OCI-LY7 (cell line): ENCODE measurements at regions not wholly inside any gene's neighbourhood (a gene's known extent, or its start where the extent isn't known, plus 50 kb on each side); places are given as distances from the start of the nearest gene placed in this dataset.

ENCODE experiments used
- BruUV-seq: library from RNA; stranded (reverse); fragments of 400-500 nt; replicated peaks from 2 replicates; lab custom pipeline; 2021; lab: Mats Ljungman, UMichigan
- CTCF ChIA-PET: fragments of 300-600 bp; sonication (Branson Sonifier 250); formaldehyde crosslinking; loops from one replicate; lab custom pipeline; 2022; ENCODE audit warnings: antibody characterized with exemption; ENCODE audit not compliant: unreplicated experiment; lab: Charles Lee
- POLR2A ChIA-PET: fragments of 300-600 bp; sonication (Branson Sonifier 250); formaldehyde crosslinking; loops from one replicate; lab custom pipeline; 2022; ENCODE audit warnings: antibody characterized with exemption; lab: Charles Lee
- DNase-seq: peaks from one replicate; pipeline ENCODE4 v3.0.0-alpha.2; 2015; ENCODE audit warnings: low spot score
- H2AFZ ChIP-seq: fragments of 200-600 bp; sonication (generic), shearing (Covaris generic); 2 replicates; pipeline ENCODE4 v1.6.1; 2014; ENCODE audit warnings: mild to moderate bottlenecking, antibody characterized with exemption, low read length, moderate library complexity
- H3K27ac ChIP-seq: fragments of 200-600 bp; sonication (generic); 2 replicates; pipeline ENCODE4 v1.5.1; 2014; ENCODE audit warnings: mixed run types, low read depth, mild to moderate bottlenecking, moderate library complexity, low read length, inconsistent platforms; ENCODE audit not compliant: poor library complexity, severe bottlenecking
- H3K36me3 ChIP-seq: fragments of 200-600 bp; sonication (generic); 2 replicates; pipeline ENCODE4 v1.6.1; 2014; ENCODE audit warnings: mild to moderate bottlenecking, antibody characterized with exemption, low read length, moderate library complexity, mixed read lengths; ENCODE audit not compliant: insufficient read depth
- H3K4me1 ChIP-seq: fragments of 200-600 bp; sonication (generic); 2 replicates; pipeline ENCODE4 v1.5.1; 2014; ENCODE audit warnings: mild to moderate bottlenecking, low read length; ENCODE audit not compliant: insufficient read depth, poor library complexity, severe bottlenecking
- H3K4me2 ChIP-seq: fragments of 200-600 bp; sonication (generic); 2 replicates; pipeline ENCODE4 v1.6.1; 2014; ENCODE audit warnings: mild to moderate bottlenecking, low read length
- H3K4me3 ChIP-seq: fragments of 200-600 bp; sonication (generic); 2 replicates; pipeline ENCODE4 v1.5.1; 2014; ENCODE audit warnings: mild to moderate bottlenecking, low read depth, low read length; ENCODE audit not compliant: poor library complexity, severe bottlenecking
- H3K79me2 ChIP-seq: fragments of 200-600 bp; sonication (generic); 2 replicates; pipeline ENCODE4 v1.6.1; 2016; ENCODE audit warnings: low read depth, mild to moderate bottlenecking, low read length, moderate library complexity, mixed read lengths; ENCODE audit not compliant: insufficient read depth
- H3K9me2 ChIP-seq: fragments of 200-600 bp; sonication (generic); 2 replicates; pipeline ENCODE4 v1.6.1; 2016; ENCODE audit warnings: mild to moderate bottlenecking, low read length, mixed read lengths; ENCODE audit not compliant: insufficient read depth
- H3K9me3 ChIP-seq: fragments of 200-600 bp; sonication (generic); 2 replicates; pipeline ENCODE4 v1.6.1; 2014; ENCODE audit warnings: mild to moderate bottlenecking, mixed run types, low read length, mixed read lengths
- H4K20me1 ChIP-seq: fragments of 200-600 bp; sonication (generic); 2 replicates; pipeline ENCODE4 v1.6.1; 2014; ENCODE audit warnings: mild to moderate bottlenecking, antibody characterized with exemption, low read length, moderate library complexity, mixed read lengths; ENCODE audit not compliant: insufficient read depth
- EZH2phosphoT487 ChIP-seq: fragments of 200-600 bp; sonication (generic); IDR thresholded peaks from 2 replicates; pipeline ENCODE4 v1.6.1; 2018; ENCODE audit warnings: low read depth, borderline replicate concordance, mild to moderate bottlenecking, mixed run types, antibody characterized with exemption, low read length, moderate library complexity, mixed read lengths
- intact Hi-C: fragments of 100-400 bp; cut with micrococcal nuclease; formaldehyde crosslinking; loops from one replicate; pipeline ENCODE4 v1.10.0; 2022; ENCODE audit not compliant: unreplicated experiment
- TF ChIP-seq, protein P1 (sequence below): fragments of 200-600 bp; sonication (generic); conservative IDR thresholded peaks from 2 replicates; pipeline ENCODE4 v1.5.1; 2014; ENCODE audit warnings: mild to moderate bottlenecking, antibody characterized with exemption, low read length, moderate library complexity, mixed read lengths

- Histone ChIP-seq H4K20me1 (no peaks in the 10 kb centered on the region), H3K9me2 (no peaks in the 10 kb centered on the region), H3K4me2 (peak overlapping the region; percentile 78), H3K4me1 (peaks cover 69% of the 10 kb centered on the region), H2AFZ (no peak overlapping the region), H3K79me2 (no peaks in the 10 kb centered on the region), H3K9me3 (peaks cover 15% of the 10 kb centered on the region), H3K27ac (peak overlapping the region; percentile 95), H3K36me3 (peaks cover 30% of the 10 kb centered on the region), H3K4me3 (no peak overlapping the region)
- intact Hi-C loops, result loop anchor here (10.0 kb wide), 1 partner anchor 895 kb away; no protein-coding TSS in a partner anchor
- DNase-seq, result peak; percentile 82
- CTCF ChIA-PET, result interaction anchor here (0.6 to 0.7 kb wide), 4 partner anchors 12 to 204 kb away, joined by 3 read pairs; no protein-coding TSS in a partner anchor
- BruUV-seq, result no TSS peak
- POLR2A ChIA-PET, result interaction anchor here (0.6 to 12.8 kb wide), 10 partner anchors 8 to 375 kb away, joined by 3 to 107 read pairs (median 4); partner anchors contain the start of gene ID2
- TF ChIP-seq, protein P1, sequence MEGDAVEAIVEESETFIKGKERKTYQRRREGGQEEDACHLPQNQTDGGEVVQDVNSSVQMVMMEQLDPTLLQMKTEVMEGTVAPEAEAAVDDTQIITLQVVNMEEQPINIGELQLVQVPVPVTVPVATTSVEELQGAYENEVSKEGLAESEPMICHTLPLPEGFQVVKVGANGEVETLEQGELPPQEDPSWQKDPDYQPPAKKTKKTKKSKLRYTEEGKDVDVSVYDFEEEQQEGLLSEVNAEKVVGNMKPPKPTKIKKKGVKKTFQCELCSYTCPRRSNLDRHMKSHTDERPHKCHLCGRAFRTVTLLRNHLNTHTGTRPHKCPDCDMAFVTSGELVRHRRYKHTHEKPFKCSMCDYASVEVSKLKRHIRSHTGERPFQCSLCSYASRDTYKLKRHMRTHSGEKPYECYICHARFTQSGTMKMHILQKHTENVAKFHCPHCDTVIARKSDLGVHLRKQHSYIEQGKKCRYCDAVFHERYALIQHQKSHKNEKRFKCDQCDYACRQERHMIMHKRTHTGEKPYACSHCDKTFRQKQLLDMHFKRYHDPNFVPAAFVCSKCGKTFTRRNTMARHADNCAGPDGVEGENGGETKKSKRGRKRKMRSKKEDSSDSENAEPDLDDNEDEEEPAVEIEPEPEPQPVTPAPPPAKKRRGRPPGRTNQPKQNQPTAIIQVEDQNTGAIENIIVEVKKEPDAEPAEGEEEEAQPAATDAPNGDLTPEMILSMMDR, result no peak; the same call in 1 of the 2 replicates
- TF ChIP-seq EZH2phosphoT487, result no peak
Observed at GRCh38 chr2:8529706-8530277, 152.1 kb upstream of the ID2 start.

DNA sequence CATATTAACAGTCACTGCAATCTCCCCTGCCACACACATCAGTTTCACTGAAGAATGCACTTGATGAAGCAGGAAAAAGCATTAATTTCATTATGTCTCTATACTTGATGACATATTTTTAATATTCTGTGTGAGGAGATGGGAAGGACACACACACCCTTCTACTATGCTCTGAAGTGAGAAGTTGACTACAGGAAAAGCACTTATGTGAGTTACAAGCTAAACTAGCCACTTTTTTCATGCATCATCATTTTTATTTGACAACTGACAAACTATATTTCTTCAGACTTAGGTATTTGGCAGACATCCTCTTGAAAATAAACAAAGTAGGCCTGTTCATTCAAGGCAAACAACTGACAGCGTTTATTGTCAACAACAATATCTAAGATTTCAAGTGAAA lies 150.4 kb upstream of the ID2 start:
- TF ChIP-seq EZH2phosphoT487, result no peak
- TF ChIP-seq, protein P1, result no peak
- H3K27ac ChIP-seq, result no peak overlapping the region
- H2AFZ ChIP-seq, result no peak overlapping the region
- no peak overlapping the region for H3K4me3 ChIP-seq
- no peaks in the 10 kb centered on the region for H3K79me2 ChIP-seq
- CTCF ChIA-PET, result interaction anchor here (0.9 kb wide), 1 partner anchor 9 kb away, joined by 6 read pairs; no protein-coding TSS in a partner anchor
- peaks cover 30% of the 10 kb centered on the region for H3K36me3 ChIP-seq
- no peak overlapping the region for H3K4me2 ChIP-seq
- no TSS peak for BruUV-seq
- DNase-seq, result no peak
- peaks cover 69% of the 10 kb centered on the region for H3K4me1 ChIP-seq
- intact Hi-C loops, result no loop called here
- no peaks in the 10 kb centered on the region for H3K9me2 ChIP-seq
- peaks cover 15% of the 10 kb centered on the region for H3K9me3 ChIP-seq
- POLR2A ChIA-PET, result interaction anchor here (0.8 to 1.4 kb wide), 4 partner anchors 12 to 149 kb away, joined by 3 to 4 read pairs (median 3); no protein-coding TSS in a partner anchor
- H4K20me1 ChIP-seq, result no peaks in the 10 kb centered on the region

DNA sequence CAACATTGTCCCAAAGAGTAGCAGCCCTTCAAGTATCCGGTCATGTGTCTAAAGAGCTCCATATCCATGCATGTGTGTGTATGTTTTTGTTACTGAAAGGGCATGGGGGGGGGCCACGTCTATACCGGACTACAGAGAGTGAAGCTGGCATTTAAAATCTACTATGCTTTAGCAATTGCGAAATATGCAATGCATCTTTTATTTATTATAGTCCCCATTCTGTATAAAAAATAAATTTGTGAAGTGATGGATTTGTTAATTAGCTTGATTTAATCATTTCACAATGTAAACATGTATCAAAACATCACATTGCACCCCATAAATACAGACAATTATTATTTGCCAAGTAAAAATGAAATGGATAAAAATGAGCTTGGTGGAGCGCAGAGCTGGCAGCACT lies 149.4 kb upstream of the ID2 start:
- TF ChIP-seq EZH2phosphoT487, result no peak
- TF ChIP-seq, protein P1, result no peak
- H3K4me2 ChIP-seq, result no peak overlapping the region
- intact Hi-C loops, result no loop called here
- H3K36me3 ChIP-seq, result peaks cover 30% of the 10 kb centered on the region
- peaks cover 69% of the 10 kb centered on the region for H3K4me1 ChIP-seq
- no peak for DNase-seq
- H3K27ac ChIP-seq, result no peak overlapping the region
- BruUV-seq, result no TSS peak
- no peaks in the 10 kb centered on the region for H4K20me1 ChIP-seq
- H3K4me3 ChIP-seq, result no peak overlapping the region
- POLR2A ChIA-PET, result interaction anchor here (0.5 to 3.0 kb wide), 10 partner anchors 8 to 305 kb away, joined by 3 to 17 read pairs (median 3); partner anchors contain the start of gene KIDINS220
- CTCF ChIA-PET, result interaction anchor here (0.8 to 0.9 kb wide), 2 partner anchors 10 to 41 kb away, joined by 4 to 6 read pairs; no protein-coding TSS in a partner anchor
- no peaks in the 10 kb centered on the region for H3K9me2 ChIP-seq
- H3K9me3 ChIP-seq, result peaks cover 15% of the 10 kb centered on the region
- no peaks in the 10 kb centered on the region for H3K79me2 ChIP-seq
- H2AFZ ChIP-seq, result no peak overlapping the region
